Hematopoietic multipotent progenitor cell treated with erythropoietin and hydrocortisone succinate and interleukin-3 and kit ligand, for 17 days (in vitro differentiated cells): ENCODE measurements at regions not wholly inside any gene's neighbourhood (a gene's known extent, or its start where the extent isn't known, plus 50 kb on each side); places are given as distances from the start of the nearest gene placed in this dataset.

Source experiments
- DNase-seq: peaks from one replicate; pipeline ENCODE4 v3.0.0-alpha.2; 2015; ENCODE audit warnings: low spot score

DNA sequence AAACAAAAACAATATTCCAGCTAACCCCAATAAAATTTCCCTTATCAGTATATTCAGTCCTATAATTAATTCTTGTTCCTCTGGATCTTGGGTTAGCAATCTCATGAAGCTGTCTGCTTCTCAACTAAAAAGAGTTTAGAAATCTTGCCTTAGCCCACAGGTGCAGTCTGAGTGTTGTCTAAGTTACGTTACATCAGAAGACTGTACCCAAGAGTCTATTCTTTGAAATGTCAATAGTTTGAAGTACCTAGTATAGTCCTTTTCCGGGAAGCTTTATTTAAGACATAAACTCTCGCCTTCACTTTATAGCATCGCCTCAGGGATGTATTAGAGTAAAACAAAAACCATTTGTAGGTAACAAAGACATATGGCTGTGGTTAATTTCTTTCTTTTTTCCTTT, 465.1 kb downstream of the FUT8 start:
- DNase-seq = no peak

DNA sequence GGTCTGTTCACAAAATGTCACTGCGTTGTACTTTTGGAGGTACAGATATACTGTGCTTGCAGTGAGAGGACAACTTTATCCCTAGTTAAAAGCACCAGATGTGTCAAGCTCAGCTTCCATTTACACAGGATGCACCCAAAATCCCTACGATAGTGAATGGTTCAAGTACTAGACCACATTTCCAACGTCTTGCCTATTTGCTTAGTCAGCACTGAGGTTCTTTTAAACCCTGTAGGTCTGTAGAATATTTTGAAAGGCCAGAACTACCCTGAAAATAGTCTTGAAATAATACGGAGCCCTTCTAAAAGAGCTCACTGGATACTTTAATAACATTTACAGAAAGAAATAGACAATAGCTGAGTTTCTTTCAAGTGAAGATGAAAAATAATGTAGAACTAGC, 466.1 kb downstream of the FUT8 start:
- DNase-seq = no peak

DNA sequence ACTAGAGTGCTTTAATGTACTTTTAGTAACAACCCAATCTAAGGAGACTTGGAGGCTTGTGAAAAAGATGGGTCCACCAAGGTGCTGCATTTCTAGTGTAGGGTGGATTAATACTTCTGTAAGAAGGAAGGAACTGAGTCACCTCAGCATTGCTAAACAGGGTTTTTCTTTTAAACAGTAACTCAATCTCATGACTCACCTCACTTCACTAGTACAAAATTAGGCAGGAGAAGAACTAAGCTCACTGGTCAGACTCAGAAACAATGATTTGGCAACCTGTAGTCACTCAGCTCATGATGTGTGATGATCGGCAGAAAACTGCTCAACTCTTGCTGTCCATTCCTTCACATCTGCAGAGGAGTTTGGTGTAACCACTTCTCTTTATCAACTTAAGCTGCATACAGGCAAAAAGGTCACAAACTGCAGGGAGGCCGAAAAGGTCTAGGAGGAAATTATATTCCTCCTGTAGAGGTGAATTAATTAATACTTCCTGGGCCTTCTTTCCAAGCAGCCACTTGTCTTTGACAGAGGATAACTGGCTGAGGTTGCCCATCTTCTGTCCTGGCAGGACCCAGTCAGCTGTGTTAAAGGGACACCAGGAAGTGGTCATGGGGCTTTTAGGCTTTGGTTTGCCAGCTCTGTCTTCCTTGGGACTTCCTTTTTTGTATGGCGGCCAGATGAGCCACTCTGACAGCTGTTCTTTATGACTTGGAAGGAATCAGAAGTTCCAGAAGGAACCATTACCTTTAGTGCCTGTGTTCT, 466.9 kb downstream of the FUT8 start:
- no peak for DNase-seq

DNA sequence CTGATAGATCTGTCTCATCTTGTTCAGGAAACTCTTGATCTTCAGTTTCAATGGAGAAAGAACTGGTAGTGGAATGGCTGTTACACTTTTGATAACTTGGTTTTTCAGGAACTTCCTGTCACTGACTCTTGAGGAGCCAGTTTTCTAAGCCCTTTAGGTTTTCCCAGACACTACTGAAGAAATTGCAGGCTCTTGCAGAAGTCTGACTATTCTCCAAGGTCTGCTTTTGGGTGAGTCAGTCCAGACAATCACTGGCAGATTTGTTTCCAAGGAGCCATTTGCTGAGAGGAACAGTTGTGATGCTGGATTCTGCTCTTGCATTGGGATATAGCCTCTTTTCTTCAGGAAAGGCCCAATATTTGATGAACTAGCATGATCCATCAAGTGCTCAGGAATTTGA, 468.0 kb downstream of the FUT8 start:
- DNase-seq = no peak

DNA sequence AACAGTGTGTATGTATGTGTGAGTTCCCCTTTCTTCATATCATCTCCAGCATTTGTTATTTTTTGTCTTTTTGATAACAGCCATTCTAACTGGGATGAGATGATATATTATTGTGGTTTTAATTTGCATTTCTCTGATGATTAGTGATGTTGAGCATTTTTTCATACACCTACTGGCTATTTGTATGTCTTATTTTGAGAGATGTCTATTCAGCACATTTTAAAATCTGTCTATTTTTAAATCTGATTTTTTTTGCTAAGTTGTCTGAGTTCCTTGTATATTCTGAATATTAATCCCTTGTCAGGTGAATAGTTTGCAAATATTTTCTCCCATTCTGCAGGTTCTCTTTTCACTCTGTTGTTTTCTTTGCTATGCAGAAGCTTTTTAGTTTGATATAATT, 469.1 kb downstream of the FUT8 start:
- DNase-seq = no peak

DNA sequence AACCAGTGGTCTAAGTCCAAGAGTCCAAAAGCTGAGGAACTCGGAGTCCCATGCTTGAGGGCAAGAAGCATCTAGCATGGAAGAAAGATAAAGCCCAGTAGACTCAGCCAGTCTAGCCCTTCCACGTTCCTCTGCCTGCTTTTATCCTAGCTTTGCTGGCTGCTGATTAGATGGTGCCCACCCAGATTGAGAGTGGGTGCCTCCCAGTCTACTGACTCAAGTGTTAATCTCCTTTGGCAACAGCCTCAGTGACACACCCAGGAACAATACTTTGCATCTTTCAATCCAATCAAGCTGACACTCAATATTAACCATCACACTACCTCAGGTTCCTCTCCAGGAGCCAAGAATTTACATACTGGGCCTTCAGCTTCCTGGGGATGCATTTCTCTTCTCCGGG, 476.1 kb downstream of the FUT8 start:
- DNase-seq = no peak

DNA sequence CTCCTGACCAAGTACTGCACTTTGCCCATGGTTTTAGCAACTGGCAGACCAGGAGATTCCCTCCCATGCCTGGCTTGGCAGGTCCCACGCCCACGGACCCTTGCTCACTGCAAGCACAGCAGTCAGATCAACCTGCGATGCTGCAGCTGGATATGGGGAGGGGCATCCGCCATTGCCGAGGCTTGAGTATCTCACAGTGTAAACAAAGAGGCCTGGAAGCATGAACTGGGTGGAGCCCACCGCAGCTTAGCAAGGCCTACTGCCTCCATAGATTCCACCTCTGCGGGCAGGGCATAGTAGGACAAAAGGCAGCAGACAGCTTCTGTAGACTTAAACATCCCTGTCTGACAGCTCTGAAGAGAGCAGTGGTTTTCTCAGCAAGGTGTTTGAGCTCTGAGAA, 479.8 kb downstream of the FUT8 start:
- DNase-seq = no peak

DNA sequence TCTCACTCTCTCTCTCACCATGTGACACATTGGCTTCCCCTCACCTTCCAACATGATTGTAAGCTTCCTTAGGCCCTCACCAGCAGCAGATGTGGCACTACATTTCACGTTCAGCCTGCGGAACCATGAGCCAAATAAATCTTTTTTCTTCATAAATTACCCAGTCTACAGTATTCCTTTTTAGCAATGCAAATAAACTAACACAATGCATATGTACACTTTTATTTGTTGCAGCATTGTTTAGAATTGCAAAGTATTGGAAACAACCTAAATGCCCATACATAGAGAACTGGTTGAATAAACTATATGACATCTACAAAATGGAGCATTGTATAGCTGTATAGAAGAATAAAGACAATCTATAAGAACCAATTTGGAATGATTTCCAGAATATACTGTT, 487.6 kb downstream of the FUT8 start:
- no peak for DNase-seq

DNA sequence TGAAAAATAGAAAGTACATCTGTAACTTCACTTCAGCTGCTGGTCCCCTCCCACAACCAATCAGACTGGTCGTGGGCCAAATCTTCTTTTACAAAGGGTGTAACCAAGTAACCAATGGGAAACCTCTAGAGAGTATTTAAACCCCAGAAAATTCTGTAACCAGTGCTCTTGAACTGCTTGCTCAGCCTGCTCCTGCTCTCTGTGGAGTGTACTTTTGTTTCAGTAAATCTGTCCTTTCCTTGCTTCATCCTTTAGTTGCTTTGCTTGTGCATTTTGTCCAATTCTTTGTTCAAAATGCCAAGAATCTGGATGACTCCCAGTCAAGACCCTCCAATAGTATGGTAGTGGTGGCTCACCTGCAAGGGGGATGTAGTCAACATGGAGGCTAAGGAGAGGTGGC, 489.1 kb downstream of the FUT8 start:
- DNase-seq = no peak

DNA sequence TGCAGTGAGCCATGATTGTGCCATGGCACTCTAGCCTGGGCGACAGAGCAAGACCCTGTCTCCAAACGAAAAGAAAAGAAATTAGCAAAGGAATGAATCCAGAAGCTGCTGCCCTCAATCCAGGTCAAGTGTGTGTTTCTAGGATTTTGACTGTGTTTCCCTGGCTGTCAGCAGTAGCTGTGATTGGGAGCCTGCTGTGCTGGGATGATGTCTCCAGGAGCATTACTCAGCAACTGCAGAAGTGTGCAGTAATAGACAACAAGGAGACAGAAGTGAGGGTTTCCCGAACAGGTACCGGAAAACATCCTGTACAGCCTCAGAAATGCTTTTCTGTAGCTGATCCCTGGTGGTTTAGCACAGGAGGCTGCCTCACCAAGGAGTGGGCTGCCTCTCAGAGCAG, 492.5 kb downstream of the FUT8 start:
- no peak for DNase-seq

DNA sequence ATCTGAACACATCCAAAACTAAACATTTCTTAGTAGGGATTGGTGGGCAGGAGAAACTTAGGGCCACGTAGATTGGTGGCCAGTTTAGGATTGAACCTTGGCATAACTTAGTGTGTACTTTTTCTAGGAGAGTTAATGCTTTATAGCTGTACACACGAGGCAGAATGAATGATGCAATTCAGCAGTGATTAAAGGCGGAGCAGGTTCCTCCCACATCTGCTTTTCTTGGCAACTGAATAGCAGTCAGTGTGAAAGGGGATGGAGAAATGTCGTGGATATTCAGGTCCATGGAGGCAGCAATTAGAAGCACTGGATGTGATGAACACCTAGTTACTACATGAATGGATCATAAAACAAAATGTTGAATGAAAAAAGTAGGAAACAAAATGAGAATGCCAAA, 493.8 kb downstream of the FUT8 start:
- no peak for DNase-seq

DNA sequence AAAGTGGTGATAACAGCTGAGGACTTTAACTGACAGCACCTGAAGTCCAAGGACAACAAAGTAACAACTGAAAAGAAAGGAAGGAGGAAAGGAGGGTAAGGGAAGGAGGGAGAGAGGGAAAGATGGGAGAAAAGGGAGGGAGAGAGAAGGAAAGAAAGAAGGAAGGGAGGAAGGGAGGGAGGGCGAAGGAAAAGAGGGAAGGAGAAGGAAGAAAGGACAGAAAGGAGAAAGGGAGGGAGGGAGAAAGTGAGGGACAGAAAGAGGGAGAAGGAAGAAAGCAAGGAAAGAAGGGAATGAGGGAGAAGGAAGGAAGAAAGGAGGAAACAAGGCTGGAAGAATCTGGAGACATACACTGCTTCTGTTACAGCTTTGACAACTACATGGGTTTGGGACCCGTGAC, 494.4 kb downstream of the FUT8 start:
- DNase-seq = no peak

DNA sequence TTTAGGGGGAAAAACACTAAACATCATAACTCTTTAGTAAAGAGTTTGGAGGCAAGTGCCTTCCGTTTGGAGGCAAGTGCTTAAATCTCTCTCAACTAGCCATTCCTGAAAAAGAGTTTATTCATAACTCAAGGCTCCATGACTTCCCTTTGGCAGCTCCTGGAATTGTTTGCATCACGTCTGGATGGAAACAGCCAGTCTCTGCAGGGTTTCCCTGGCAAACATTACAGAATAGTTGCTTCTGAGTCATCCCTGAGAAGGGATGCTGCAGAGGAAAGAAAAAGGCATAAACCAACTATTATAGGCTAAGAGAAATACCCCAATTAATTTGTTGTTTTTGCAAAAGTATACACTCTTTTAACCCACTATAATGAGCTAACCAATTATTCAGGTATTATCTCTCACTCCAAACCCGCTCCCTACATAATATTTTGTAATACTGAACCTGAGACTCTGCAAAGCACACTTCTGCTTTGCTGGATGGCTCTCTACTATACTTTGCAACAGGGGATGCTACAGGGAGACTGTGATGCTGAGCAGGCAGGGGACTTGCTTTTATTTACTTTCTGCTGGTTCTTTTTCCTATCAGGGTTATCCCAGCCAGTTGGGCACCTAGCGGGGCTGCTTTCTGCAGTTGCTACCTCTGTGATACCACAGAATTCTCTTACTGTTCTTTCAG, 497.7 kb downstream of the FUT8 start:
- no peak for DNase-seq

DNA sequence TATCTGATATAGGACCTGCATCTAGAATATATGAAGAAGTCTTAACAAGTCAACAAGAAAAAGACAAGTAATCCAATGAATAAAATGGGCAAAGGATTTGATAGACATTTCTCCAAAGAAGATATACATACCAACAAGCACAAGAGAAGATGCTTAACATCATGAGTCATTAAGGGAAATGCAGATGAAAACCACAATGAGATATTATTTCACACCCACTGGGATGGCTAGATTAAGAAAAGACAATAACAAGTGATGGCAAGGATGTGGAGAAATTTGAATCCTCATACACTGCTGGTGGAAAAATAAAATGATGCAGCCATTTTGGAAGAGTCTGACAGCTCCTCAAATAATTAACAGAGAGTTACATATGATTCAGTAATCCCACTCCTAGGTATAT, 502.6 kb downstream of the FUT8 start:
- no peak for DNase-seq

DNA sequence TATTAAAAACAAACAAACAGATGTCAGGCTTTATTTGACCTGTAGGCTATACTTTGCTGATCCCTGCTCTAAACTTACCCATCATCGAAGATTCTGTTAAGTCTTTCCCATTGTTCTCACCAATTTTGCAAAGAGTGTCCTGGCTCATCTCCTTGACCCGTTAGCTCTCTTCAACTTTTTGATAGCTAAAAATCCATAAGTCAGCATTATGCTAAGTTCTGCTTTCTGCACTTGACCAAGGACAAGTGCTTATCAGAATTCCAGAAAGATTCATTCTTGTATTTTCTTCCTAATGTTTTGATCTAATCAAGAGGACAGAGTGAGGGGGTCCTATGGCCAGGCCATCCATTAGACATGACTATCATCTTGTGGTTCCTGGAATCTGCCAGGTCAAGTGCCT, 503.5 kb downstream of the FUT8 start:
- DNase-seq = no peak

DNA sequence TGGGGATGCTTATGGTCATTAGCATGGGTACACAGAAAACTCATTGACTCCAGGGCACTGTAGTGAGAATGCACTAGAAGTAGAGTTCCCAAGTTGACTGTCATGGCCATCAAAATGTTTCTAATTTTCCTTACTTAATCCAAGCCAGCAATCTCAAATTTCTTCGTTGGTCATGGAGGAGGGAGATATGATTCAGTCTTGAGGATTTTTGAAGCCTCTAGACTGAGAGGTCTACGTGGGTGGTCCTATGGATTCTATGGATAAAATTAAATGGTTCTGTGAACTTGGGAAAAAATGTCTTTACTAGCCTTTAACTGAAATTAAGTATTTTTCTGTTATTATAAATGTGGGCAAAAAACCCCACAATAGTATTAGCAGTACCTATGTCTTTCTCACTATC, 508.5 kb downstream of the FUT8 start:
- DNase-seq = no peak

DNA sequence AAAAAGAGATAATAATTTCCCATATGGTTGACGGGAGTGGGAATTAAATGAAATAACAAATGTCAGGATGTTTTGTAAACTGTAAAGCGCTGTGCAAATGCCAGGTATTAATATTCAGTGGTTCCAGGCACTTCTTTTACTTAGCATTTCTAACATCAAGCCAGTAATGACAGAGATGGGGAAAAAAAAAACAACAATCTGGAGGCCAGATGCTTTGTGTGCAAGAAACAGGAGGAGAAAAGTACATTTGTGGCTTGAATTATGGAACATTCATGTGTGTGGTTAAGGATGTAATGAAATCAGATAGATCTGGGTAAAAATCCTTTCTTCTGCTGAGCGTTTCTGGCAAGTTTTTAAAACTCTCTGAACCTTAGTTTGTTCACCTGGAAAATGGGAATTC, 509.6 kb downstream of the FUT8 start:
- no peak for DNase-seq

DNA sequence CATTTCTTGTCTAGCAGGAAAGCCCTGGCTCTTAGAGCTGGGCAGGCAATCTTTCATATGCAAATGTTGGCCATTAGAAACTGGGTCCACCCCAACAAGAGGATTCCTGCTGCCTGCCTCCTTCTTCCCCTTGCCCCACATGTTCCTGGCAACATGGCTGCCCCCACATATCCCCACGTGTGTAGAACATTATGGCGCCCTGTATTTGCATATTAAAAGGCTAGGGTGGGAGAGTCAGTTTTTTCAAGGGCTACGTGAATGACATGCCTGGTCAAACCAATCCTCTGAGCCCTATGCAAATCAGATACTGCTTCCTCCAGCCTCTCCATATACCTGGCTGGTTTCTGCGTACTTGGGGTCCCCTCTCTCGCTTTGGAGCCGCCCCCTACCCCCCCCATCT, 514.0 kb downstream of the FUT8 start:
- DNase-seq = no peak

DNA sequence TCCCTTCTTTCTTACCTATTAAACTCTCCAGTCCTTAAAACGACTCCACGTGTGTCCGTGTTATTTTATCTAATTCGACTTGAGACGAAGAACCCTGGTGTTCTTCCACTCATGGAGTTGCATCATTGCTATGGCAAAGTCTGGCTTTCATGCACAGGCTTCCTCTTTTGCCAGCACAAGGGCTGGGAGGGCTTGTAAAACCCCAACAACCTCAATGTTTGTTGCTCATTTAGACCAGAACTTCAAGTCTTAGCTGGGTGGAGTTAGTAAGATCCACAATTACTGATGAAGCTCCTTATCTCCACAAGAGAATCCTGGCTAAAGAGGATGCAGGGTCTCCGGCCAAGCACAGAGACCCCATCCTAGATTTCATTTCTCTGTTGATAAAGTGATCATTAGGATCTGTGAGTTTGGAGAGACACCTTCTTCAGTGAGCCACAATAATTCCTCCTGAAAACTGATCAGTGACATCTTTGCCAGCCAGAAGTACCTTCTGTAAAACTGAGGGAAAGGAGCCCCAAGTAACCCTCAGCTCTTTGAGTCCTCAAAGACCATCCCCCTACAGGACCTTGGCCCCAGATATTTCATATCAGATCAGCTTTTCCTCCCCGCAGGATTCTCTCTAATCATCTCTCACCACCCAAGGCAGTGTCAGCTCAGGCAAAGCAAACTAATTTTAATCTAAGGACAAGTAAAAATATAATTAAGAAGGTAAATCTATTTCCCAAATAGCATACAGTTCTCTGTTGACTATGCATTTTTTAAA, 514.6 kb downstream of the FUT8 start:
- no peak for DNase-seq

DNA sequence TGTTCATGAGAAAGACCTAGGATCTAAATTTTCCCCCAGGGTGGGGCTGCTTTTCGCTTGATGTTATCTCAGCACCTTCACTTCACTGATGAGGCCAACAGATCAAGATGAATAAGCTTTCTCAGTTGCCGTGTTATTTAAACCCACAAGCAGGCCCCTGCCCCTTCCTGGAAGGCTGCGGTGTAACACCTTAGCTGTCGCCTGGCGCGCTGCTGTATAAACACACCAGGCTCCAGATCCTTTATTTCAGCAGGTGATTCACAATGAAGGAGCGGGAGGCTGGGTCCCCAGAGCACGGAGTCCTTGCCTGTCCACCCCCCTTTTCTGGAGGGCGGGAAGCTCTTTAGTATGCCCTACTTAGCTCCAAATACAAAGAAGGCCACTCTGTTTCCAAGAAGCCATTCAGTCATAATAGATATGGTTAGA, 515.4 kb downstream of the FUT8 start:
- no peak for DNase-seq

DNA sequence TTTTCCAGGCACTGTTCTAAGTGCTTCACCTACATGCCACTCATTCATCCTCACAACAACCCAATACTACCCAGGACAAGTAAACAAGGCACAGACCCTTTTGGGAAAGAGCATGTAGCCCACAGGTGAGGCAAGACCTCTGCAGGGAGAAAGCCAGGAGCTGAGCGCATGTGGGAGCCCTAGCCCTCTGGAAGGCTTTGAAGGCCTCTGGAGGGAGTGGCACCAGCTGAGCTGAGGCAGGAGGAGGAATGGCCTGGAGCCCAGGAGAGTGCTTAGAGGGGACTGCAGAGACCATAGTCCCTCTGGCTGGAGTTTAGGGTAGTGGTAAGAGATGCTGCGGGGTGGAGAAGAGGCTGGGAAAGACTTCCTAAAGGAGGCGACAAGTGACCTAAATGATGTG, 516.5 kb downstream of the FUT8 start:
- no peak for DNase-seq

DNA sequence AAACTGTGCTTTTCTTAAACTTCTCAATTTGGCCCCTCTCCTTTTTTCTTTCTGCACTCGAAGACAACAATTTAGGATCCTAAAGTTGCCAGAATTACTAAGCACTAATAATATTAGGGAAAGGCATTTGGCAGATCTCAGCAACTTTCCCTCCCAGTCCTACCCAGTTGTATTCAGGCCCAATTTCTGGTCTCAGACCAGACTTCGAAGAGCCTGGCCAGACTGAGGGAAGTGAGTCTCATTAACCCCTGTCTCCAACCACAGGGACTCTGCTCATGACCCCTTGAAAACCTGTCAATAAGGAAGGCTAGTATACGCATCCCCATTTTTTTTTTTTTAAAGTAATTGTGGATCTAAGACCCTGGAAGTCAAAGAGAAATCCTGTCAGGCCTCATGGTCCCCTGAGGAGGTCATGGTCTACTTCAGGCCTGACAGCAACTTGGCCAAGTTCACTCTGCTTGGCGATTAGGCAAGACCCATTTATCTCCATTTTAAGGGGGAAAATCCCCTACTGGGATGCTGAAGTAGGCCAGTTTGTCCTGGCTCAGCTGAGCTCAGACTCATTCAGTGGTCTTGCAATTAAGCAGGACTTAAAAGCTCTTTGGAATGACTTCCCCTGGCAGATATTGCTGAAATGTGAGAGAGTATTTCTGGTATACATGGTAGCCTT, 521.0 kb downstream of the FUT8 start:
- no peak for DNase-seq

DNA sequence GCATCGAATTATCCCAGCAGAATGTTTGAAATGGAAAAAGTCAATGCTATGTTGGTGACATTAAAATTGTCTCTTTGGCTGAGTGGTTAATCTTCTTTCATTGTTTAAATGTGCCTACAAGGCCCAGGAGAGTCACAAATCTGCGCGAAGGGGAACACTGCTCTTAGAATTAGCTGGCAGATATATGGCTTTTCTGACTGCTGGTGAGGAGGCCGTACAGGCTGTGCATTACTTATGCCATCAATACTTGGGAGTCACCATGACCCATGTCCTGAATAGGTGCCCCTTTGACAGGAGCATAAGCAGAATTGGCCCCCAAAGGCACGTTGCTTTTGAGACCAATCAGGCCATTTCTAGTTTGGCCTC, 521.5 kb downstream of the FUT8 start:
- DNase-seq = no peak
